AG04450 (cell line): ENCODE measurements at regions not wholly inside any gene's neighbourhood (a gene's known extent, or its start where the extent isn't known, plus 50 kb on each side); places are given as distances from the start of the nearest gene placed in this dataset.

Experiments used
- CTCF ChIA-PET: fragments of 300-600, 350-600 bp; formaldehyde crosslinking; extraction: SDS; loops from one replicate; lab custom pipeline; 2022; ENCODE audit warnings: antibody characterized with exemption, inconsistent platforms; lab: Charles Lee
- POLR2A ChIA-PET: fragments of 350-600 bp; formaldehyde crosslinking; extraction: SDS; loops from one replicate; lab custom pipeline; 2021; ENCODE audit warnings: antibody characterized with exemption, inconsistent platforms; lab: Yijun Ruan, JAX
- DNase-seq: peaks from one replicate; pipeline ENCODE4 v3.0.0-alpha.2; 2011; ENCODE audit warnings: low read depth, low spot score
- H3K27ac ChIP-seq: one replicate; pipeline ENCODE4 v1.5.1; 2012; ENCODE audit warnings: low read depth, low read length, control low read depth
- H3K27me3 ChIP-seq: one replicate; pipeline ENCODE4 v1.6.0; 2012; ENCODE audit warnings: low read length; ENCODE audit not compliant: control insufficient read depth, insufficient read depth
- H3K4me3 ChIP-seq: 2 replicates; pipeline ENCODE4 v1.5.1; 2011; ENCODE audit warnings: mild to moderate bottlenecking, low read depth, low read length, control low read depth
- H3K9me3 ChIP-seq: 2 replicates; pipeline ENCODE4 v1.5.1; 2012; ENCODE audit warnings: low read length; ENCODE audit not compliant: control insufficient read depth, insufficient read depth
- TF ChIP-seq, protein P1 (sequence below): IDR thresholded peaks from 2 replicates; pipeline ENCODE4 v1.5.1; 2011; ENCODE audit warnings: low read depth, low read length, control low read depth, inconsistent platforms

DNA sequence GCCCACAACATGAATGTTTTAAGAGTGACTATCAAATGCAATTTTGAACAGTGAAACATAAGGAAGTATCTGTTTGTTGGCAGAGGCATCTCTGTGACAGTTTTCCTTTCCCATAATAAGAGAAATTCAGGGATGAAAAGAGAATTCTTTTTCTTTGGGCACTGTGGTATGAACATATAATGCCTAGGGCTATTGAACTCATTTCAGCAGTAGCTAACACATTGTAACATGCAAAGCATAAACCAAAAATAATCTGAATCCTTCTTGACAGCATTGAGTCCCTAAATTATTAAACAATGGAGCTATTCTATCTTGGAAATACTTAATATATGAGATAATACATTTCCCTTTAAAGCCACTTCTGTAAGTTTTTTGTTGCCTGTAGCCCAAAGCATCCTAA lies 633.0 kb upstream of the B3GALT2 start:
- no peak for DNase-seq
- CTCF ChIA-PET = interaction anchor here (1.1 kb wide), 1 partner anchor 12 kb away, joined by 3 read pairs; no protein-coding TSS in a partner anchor
- POLR2A ChIA-PET = interaction anchor here (0.7 kb wide), 1 partner anchor 112 kb away, joined by 9 read pairs; no protein-coding TSS in a partner anchor
- Histone ChIP-seq H3K27ac (no peak overlapping the region), H3K27me3 (no peaks in the 10 kb centered on the region), H3K9me3 (no peaks in the 10 kb centered on the region), H3K4me3 (no peak overlapping the region)
- TF ChIP-seq, protein P1, sequence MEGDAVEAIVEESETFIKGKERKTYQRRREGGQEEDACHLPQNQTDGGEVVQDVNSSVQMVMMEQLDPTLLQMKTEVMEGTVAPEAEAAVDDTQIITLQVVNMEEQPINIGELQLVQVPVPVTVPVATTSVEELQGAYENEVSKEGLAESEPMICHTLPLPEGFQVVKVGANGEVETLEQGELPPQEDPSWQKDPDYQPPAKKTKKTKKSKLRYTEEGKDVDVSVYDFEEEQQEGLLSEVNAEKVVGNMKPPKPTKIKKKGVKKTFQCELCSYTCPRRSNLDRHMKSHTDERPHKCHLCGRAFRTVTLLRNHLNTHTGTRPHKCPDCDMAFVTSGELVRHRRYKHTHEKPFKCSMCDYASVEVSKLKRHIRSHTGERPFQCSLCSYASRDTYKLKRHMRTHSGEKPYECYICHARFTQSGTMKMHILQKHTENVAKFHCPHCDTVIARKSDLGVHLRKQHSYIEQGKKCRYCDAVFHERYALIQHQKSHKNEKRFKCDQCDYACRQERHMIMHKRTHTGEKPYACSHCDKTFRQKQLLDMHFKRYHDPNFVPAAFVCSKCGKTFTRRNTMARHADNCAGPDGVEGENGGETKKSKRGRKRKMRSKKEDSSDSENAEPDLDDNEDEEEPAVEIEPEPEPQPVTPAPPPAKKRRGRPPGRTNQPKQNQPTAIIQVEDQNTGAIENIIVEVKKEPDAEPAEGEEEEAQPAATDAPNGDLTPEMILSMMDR = no peak

DNA sequence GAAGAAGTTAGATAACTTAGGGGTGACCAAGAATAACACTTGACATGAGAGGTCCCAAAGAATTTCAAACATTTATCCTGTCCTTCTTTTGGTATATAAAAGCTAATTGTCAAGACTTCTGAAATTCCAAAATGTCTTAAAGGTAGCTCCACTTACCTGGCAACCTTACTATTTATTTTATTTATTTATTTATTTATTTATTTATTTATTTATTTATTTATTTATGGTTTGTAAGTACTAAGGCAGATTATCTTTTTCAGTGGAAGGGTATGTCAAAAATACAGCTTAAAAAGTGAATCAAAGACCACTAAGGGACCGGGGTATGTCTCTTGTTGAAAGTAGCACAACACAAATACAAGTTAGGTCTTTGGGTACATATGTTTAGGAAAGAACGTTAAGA lies 620.8 kb upstream of the B3GALT2 start:
- H3K27ac ChIP-seq = no peak overlapping the region
- ChIA-PET CTCF (interaction anchor here (0.6 kb wide), 1 partner anchor 12 kb away, joined by 3 read pairs; no protein-coding TSS in a partner anchor), POLR2A (no interaction called here)
- no peaks in the 10 kb centered on the region for H3K9me3 ChIP-seq
- TF ChIP-seq, protein P1 = no peak
- no peaks in the 10 kb centered on the region for H3K27me3 ChIP-seq
- DNase-seq = no peak
- no peak overlapping the region for H3K4me3 ChIP-seq

DNA sequence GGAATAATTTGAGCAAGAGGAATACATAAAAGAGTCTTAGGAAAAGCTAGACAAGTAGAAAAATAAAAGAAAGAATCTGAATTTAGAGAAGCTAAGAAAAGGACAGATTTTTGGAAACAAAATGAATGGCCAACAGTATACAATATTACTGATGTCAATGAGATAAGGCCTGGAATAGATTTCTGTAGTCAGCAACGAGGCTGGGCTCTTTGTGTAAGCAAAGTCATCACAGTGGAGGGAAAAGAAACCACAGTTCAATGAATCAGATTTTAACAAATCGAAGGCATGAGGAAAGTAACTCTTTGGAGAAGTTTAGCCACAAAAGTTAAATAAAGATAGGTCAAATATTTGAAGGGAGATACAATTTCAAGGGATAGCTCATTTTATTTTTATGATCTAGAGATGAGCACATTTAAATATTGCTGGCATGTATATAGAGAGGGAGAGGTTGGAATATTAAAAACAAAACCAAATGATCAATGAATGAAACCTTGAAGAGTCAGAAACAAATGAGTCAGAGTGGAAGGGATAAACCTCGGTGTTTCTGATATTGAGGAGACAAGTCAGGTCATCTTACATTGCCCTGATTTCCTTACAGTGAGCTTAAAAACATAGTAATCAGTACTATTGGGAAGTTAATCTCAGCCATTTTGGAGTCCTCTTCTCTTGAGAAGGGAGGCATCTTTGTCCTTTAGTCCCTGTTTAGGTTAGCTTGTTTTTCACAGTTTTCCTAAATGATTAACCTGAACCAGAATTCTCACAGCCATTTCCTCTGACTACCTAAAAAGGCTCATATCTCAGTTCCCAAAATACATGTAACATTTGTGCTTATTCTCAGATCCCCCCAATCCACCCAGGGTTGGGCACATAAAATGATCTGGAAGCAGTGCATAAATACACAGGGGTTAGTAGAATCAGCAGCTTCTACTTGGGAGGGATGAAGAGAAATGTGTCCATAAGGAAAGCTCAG lies 620.0 kb upstream of the B3GALT2 start:
- DNase-seq = no peak
- H3K27ac ChIP-seq = no peak overlapping the region
- no peak overlapping the region for H3K4me3 ChIP-seq
- CTCF ChIA-PET = interaction anchor here (0.6 kb wide), 1 partner anchor 13 kb away, joined by 3 read pairs; no protein-coding TSS in a partner anchor
- H3K9me3 ChIP-seq = no peaks in the 10 kb centered on the region
- POLR2A ChIA-PET = no interaction called here
- no peaks in the 10 kb centered on the region for H3K27me3 ChIP-seq
- TF ChIP-seq, protein P1 = no peak

DNA sequence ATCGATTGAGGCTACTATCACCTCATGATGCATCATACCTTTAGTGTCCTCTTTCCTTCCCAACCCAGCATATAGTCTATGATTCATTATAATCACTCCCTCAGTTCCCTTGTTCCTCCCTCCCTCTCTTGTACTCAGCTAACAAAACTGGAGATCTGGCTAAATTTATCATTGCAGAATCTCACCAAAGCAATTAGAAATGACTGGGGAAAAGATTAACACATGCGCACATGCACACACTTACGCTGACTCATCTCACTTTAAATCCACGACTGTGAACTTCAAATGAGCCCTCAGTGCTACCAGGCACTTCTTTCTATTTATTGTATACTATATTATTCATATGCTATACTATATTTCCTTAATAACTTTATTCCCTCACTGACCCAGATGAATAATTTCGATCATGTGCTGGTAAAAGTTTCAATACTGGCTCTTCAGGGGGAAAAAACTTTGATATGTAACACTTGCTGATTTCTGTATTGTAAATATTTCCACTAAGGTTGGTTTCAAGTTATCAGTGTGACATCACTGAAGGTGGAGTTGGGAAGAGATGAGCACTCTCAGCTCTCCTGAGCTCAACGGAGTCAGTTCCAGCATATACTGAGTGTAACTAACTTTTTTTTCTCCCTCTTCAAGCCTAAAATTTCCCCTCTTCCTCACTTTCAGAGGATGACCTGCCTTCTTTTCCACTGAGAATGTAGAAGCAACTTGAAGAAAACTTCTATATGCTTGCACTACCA lies 613.7 kb upstream of the B3GALT2 start:
- CTCF ChIA-PET = no interaction called here

More for the DNA sequence above, 613.7 kb upstream of the B3GALT2 start:
- TF ChIP-seq, protein P1 = no peak
- POLR2A ChIA-PET = no interaction called here
- Histone ChIP-seq H3K27me3 (no peaks in the 10 kb centered on the region), H3K4me3 (no peak overlapping the region), H3K27ac (no peak overlapping the region), H3K9me3 (no peaks in the 10 kb centered on the region)
- no peak for DNase-seq
